ENCODE measurements at regions not wholly inside any gene's neighbourhood (a gene's known extent, or its start where the extent isn't known, plus 50 kb on each side); places are given as distances from the start of the nearest gene placed in this dataset.

DNA sequence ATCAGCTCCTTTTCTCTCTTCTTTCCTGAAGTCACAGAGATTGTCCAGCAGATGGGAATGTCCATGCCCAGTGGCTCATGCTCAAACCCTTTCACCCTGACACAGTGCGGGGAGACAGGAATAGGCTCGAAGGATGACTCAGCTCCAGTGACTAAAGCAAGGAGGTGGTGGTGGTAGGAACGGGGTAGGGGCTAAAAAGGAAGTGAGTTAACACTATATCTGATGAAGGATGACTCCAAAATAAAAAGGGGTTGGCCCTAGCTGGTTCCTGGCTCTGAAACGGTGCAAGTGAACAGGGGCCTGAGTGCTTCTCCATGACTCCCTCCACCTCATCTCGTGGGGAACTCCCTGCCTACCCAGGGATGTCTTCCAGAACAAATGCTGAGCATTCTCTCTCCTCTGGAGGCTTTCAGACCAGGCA, 167.4 kb upstream of the LPP start:
- TF ChIP-seq, protein P1, sequence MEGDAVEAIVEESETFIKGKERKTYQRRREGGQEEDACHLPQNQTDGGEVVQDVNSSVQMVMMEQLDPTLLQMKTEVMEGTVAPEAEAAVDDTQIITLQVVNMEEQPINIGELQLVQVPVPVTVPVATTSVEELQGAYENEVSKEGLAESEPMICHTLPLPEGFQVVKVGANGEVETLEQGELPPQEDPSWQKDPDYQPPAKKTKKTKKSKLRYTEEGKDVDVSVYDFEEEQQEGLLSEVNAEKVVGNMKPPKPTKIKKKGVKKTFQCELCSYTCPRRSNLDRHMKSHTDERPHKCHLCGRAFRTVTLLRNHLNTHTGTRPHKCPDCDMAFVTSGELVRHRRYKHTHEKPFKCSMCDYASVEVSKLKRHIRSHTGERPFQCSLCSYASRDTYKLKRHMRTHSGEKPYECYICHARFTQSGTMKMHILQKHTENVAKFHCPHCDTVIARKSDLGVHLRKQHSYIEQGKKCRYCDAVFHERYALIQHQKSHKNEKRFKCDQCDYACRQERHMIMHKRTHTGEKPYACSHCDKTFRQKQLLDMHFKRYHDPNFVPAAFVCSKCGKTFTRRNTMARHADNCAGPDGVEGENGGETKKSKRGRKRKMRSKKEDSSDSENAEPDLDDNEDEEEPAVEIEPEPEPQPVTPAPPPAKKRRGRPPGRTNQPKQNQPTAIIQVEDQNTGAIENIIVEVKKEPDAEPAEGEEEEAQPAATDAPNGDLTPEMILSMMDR (IDR thresholded peaks at IDR 0.05; ENCODE audit: insufficient read depth, low read depth, low read length) = no peak
- H3K4me3 ChIP-seq (ENCODE audit: low read depth, low read length) = no peak overlapping the region
- DNase-seq (ENCODE audit: low read depth) = peak; percentile 70

DNA sequence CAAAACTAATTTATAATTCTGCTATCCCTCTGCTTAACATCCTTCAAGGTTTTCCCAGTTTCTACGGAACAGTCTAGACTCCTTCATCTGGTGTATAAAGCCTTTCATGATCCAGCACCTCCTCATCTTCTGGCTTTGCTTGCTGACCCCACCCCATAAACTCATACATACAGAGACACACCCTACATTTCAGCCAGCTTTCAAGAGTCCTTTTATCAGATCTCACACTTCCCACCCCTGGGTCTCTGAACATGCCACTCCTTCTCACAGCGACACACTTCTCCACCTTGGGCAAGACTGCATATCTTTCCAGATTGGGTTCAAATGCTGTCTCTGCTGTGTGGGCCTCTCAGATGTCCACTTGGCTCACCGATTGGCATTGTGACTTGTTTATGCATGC, 166.8 kb upstream of the LPP start:
- DNase-seq (ENCODE audit: low read depth) = no peak
- TF ChIP-seq, protein P1 (IDR thresholded peaks at IDR 0.05; ENCODE audit: insufficient read depth, low read depth, low read length) = no peak
- no peak overlapping the region for H3K4me3 ChIP-seq (ENCODE audit: low read depth, low read length)

DNA sequence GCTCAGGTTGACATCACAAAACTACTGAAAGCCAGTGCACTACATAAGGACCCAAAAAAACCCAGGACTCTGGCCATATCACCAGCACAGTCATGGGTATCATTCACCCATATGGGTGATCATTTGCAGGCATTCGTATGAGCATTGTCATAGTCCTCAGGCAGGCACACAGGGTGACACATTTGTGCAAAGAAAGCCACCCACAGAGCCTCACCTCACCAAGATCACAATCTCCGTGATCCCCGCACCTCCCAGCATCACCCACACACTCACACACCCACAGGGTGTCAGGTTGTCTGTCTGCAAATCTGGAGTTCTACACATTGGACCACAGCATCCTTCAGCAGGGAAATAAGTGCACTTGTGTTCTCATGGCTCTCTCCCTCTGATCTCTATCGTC, 166.0 kb upstream of the LPP start:
- DNase-seq (ENCODE audit: low read depth) = no peak
- no peak overlapping the region for H3K4me3 ChIP-seq (ENCODE audit: low read depth, low read length)
- TF ChIP-seq, protein P1 (IDR thresholded peaks at IDR 0.05; ENCODE audit: insufficient read depth, low read depth, low read length) = no peak

DNA sequence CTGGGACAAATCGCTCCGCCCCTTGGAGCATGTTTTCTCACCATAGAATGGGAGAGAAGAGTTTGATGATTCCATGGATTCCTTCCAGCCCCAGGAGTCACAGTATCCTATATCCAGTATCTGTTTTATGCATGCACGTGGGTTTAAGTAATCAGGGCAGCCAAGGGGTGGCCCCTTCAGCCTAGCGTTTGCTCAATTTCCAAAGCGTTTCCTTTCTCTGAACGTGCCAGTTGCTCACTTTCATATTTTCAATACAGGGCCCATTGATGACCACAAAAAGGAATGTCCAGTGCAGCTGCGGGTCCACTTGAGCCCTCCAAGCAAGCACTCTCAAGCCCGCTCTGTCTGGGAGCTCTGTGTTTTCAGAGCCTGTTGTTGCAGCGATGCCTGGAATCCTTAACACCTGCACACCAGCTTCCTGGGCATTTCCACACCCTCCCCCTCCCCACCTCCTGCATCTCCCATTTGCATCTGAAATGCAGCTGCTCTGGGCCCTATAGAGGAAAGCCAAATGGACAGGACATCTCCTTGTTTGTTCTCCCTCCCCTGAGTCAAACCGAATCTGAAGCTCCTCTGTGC, 164.3 kb upstream of the LPP start:
- TF ChIP-seq, protein P1 (IDR thresholded peaks at IDR 0.05; ENCODE audit: insufficient read depth, low read depth, low read length) = no peak
- H3K4me3 ChIP-seq (ENCODE audit: low read depth, low read length) = no peak overlapping the region
- DNase-seq (ENCODE audit: low read depth) = no peak

DNA sequence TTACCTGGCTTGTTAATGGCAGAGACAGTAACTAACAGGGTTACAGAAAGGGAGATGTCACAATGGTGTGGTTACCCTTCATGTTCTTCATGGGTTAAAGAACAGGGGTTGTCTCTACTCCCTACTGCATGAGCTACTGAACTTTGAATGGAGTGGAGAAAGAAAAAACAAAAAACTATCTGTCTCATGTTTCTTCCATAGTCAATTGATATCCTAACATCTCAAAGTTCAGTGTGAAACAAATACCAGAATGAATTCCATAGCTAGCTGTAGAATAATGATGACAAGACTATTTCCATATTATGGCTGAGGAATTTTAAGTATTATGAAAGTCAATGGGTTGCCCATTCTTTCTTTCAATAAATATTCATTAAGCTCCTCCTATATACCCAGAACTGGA, 161.3 kb upstream of the LPP start:
- TF ChIP-seq, protein P1 (IDR thresholded peaks at IDR 0.05; ENCODE audit: insufficient read depth, low read depth, low read length) = no peak
- no peak for DNase-seq (ENCODE audit: low read depth)
- H3K4me3 ChIP-seq (ENCODE audit: low read depth, low read length) = no peak overlapping the region

DNA sequence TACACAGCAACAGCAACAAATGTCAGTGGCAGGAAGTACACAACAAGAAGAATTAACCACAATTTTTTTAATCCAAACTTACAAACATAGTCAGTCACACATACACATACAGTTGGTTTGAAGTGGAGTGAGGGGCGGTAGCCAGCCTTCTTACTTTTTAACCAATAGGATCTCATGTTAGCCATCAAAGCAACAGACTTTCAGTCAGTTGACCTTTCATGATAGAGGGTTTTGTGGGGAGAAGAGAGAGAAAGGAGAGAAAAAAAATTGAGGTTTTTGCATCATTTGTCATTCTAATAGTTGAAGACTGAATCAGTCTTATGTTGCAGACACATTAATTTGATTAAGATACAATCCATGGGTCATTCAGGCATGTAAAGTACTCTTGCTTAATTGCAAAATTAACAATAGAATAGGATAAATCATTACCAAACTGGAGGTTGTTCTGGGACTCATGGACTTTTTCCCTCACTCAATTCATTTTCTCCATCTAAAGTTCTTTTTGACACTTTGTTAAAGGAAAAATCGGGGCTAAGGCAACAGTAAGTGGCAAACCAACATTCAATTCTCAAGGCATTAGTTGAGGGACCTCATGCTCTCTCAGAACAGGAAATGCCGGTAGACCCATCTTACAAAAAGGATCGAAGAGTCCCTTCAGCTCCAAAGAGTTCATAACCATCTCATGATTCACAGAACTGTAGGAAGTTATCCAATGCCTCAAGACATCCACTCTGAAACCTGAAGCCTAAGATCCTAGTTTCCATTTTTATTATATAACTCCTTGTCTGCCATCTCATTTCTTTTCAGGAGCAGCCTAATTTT, 159.5 kb upstream of the LPP start:
- H3K4me3 ChIP-seq (ENCODE audit: low read depth, low read length) = no peak overlapping the region
- TF ChIP-seq, protein P1 (IDR thresholded peaks at IDR 0.05; ENCODE audit: insufficient read depth, low read depth, low read length) = no peak
- DNase-seq (ENCODE audit: low read depth) = no peak

Measured in fibroblast of villous mesenchyme (primary cell).